ENCODE measurements at regions not wholly inside any gene's neighbourhood (a gene's known extent, or its start where the extent isn't known, plus 50 kb on each side); places are given as distances from the start of the nearest gene placed in this dataset.
"Not testable (repeated sequence)": the region's sequence is repeated elsewhere in the genome, so short reads cannot be mapped to it uniquely, and the experiment has no call there.

DNA sequence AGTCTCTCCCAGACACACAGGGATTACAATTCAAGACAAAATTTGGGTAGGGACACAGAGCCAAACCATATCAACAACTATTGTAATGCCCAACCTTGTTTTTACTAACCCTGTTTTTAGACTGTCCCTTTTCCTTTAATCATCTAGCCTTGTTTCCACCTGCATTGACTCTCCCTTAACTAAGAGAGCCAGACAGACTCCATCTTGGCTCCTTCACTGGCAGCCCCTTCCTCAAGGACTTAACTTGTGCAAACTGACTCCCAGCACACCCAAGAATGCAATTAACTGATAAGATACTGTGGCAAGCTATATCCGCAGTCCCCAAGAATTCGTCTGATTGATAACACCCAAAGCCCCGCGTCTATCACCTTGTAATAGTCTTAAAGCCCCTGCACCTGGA lies 151.8 kb upstream of the DGKB start:
- not testable (repeated sequence) for DNase-seq (ENCODE audit: low spot score)

DNA sequence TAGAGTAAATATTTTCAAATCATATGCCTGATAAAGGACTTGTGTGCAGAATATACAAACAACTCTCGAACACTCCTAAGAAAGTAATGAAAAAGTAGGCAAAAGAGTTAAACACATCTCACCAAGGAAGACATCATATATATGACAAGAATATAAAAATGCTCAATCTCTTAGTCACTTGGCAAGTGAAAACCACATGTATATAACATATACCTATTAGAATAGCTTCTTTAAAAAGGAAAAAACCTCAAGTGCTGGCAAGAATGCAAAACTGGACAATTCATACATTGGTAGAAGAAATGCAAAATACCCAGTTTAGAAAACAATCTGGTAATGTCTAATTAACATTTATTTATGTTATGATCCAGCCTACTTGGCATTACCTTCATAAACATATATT lies 146.6 kb upstream of the DGKB start:
- DNase-seq (ENCODE audit: low spot score), result no peak

DNA sequence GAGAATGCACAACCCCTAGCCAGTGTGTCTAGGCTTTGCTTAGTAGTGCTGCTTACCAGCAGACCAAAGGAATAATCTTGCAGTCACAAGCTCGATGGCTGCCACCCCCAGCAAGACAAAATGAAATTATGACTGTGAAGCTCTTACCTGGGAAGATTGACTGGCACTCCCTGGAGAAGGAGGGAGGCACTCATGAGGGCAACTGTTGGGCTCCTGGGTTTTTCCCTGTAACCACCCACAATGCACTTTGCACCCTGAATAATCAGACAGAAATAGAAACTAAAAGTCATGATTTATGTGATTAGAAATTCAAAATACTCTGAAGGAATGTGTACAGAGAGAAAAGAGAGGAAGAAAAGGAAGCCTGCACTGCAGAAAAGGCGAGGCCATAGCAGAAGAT lies 144.3 kb upstream of the DGKB start:
- DNase-seq (ENCODE audit: low spot score), result no peak

DNA sequence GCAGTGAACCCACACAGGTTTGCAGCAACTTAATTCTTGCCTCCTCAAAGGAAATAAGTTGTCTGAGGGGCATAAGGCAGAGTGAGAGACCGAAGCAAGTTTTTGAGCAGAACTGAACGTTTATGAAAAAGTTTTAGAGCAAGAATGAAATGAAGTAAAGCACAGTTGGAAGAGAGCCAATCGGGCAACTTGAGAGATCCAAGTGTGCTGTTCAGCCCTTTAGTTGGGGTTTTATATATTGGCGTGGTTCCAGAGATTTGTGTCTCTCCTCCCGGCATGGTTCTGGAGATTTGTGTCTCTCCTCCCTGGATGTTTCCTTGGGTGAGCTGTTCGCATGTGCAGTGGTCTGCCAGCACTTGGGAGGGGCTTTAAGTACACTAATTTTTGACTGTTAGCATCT lies 141.4 kb upstream of the DGKB start:
- no peak for DNase-seq (ENCODE audit: low spot score)

- no peak for DNase-seq (ENCODE audit: low spot score)
Measured at GRCh38 chr7:15042285-15043065, 139.9 kb upstream of the DGKB start.

- DNase-seq (ENCODE audit: low spot score), result no peak
Measured at GRCh38 chr7:15041226-15041625, 138.7 kb upstream of the DGKB start.

DNA sequence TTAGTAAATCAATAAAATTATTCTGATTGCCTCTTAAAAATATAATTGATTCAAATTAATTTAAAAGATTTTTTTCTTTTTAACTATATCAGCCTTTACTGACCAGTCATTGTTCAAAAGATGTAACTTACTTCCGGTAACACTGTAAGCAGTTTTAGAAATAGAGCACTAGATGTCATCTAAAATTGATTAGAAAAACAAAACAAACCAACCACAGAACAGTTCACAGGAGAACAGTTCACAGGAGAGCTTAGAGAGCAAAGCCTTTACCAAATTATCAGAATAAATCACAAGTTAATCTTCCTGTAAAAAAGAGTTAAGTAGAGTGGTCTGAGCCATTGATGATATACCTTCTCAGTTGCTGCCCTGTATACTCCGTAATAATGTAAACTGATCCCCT lies 133.3 kb upstream of the DGKB start:
- DNase-seq (ENCODE audit: low spot score), result no peak

DNA sequence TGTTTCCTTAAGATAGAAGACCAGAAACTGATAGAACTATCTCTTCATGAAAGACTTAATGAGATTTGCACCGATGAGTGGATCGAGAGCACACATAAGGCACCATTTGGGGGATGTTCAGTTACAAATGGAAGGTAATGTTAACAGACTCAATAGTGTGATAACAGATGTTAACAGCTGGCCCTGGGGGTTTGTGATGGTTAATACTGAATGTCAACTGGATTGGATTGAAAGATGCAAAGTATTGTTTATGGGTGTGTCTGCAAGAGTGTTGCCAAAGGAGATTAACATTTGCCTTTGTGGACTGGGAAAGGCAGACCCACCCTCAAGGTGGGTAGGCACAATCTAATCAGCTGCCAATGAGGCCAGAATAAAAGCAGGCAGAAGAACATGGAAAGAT lies 130.5 kb upstream of the DGKB start:
- DNase-seq (ENCODE audit: low spot score), result no peak

GRCh38 chr7:15018981-15019380 lies 116.4 kb upstream of the DGKB start:
- no peak for DNase-seq (ENCODE audit: low spot score)

- no peak for DNase-seq (ENCODE audit: low spot score)
Measured at GRCh38 chr7:15016766-15017165, 114.2 kb upstream of the DGKB start.

GRCh38 chr7:15016315-15016667 lies 113.7 kb upstream of the DGKB start:
- no peak for DNase-seq (ENCODE audit: low spot score)

- DNase-seq (ENCODE audit: low spot score), result peak; percentile 47
Measured at GRCh38 chr7:15015545-15016314, 113.2 kb upstream of the DGKB start.

GRCh38 chr7:15012135-15012534 lies 109.6 kb upstream of the DGKB start:
- DNase-seq (ENCODE audit: low spot score), result no peak

GRCh38 chr7:15011289-15011688 lies 108.7 kb upstream of the DGKB start:
- no peak for DNase-seq (ENCODE audit: low spot score)

DNA sequence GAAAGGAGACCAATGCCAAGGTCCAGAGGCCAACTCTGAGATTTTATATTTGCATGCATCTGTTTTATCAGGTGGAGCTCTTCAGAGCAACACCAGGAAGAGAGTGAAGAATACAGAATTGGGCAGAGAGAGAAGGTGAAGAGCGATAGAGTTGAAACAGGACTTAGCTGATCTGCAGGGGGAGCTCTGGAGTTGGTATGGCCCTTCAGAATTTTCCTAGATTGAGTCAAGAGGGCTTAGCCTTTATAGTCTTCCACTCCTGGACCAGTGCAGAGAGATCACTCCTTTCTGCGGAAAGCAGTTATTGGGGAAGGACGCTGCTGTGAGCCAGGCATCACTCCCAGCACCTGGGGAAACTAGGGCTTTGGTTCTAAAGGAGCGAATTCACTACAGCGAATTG lies 105.0 kb upstream of the DGKB start:
- DNase-seq (ENCODE audit: low spot score), result no peak

- DNase-seq (ENCODE audit: low spot score), result no peak
Measured at GRCh38 chr7:15005672-15006071, 103.1 kb upstream of the DGKB start.

- DNase-seq (ENCODE audit: low spot score), result no peak
Measured at GRCh38 chr7:15000157-15000556, 97.6 kb upstream of the DGKB start.

GRCh38 chr7:14999331-14999730 lies 96.8 kb upstream of the DGKB start:
- no peak for DNase-seq (ENCODE audit: low spot score)

- no peak for DNase-seq (ENCODE audit: low spot score)
Measured at GRCh38 chr7:14995774-14996173, 93.2 kb upstream of the DGKB start.

- DNase-seq (ENCODE audit: low spot score), result no peak
Measured at GRCh38 chr7:14988941-14989340, 86.4 kb upstream of the DGKB start.

DNA sequence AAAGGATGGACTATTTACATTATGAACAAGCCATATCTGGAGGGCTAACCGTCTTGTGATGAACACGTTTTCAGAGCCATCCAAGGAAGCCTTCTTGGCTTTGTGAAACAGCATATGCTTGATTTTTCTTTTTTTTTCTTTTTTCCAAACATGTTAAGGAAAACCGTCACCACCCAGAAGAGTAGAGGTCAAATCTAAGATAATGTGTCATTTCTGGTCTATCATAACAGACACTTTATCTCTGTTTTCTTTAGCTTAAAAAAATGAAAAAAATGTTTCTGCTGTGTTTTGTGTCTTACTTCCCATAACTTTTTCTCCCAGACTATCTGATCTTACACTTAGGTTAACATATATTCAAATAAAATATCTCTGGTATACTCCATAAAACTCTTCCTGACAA lies 76.1 kb upstream of the DGKB start:
- DNase-seq (ENCODE audit: low spot score), result no peak

DNA sequence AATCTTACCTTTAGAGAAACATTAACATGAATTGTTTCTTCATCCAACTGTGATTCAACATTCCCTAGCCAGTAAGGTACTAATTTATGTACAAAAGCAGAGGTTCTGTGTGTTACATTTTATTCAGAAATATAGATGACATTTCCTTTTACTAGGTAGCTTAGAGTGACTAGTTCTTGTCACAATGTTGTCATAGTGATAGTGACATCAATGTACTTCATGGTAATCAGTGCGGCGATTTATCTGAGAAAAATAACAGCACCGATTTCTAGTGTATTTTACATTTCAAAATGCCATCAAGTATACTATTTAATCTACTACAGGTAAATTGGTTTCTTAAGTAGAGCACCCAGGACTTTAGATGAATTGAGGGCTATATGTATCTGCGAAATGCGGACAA lies 72.1 kb upstream of the DGKB start:
- no peak for DNase-seq (ENCODE audit: low spot score)

- DNase-seq (ENCODE audit: low spot score), result no peak
Measured at GRCh38 chr7:14973712-14974428, 71.3 kb upstream of the DGKB start.
